ENCODE measurements at regions not wholly inside any gene's neighbourhood (a gene's known extent, or its start where the extent isn't known, plus 50 kb on each side); places are given as distances from the start of the nearest gene placed in this dataset.
"Not testable (repeated sequence)": the region's sequence is repeated elsewhere in the genome, so short reads cannot be mapped to it uniquely, and the experiment has no call there.

- DNase-seq (ENCODE audit: extremely low read depth, low read depth): peak; percentile 53
These were observed 835.0 kb downstream of the TTLL7 start for GRCh38 chr1:83163879-83164475.

DNA sequence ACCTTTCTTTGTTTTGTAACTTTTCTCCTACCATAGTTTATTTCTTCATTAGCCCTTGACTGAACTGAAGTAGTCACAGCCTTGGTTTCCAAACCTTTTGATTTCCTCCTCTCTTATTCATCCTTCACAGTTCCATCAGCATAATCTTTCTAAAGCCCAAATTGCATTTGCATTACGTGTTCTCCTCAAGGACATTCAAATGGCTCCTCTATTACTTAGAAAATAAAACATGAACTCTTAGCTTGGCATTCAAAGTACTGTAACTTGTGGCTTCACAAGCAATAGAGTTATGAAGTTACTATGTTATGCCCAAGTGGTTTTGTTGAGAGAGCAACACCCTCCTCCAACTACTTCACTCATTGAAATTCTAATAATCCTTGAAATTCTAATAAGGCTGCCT is 840.0 kb downstream of the TTLL7 start:
- not testable (repeated sequence) for DNase-seq (ENCODE audit: extremely low read depth, low read depth)

- DNase-seq (ENCODE audit: extremely low read depth, low read depth): not testable (repeated sequence)
These were observed 844.6 kb downstream of the TTLL7 start for GRCh38 chr1:83154306-83154705.

- peak; percentile 38 for DNase-seq (ENCODE audit: extremely low read depth, low read depth)
These were observed 847.6 kb downstream of the TTLL7 start for GRCh38 chr1:83151167-83151898.

DNA sequence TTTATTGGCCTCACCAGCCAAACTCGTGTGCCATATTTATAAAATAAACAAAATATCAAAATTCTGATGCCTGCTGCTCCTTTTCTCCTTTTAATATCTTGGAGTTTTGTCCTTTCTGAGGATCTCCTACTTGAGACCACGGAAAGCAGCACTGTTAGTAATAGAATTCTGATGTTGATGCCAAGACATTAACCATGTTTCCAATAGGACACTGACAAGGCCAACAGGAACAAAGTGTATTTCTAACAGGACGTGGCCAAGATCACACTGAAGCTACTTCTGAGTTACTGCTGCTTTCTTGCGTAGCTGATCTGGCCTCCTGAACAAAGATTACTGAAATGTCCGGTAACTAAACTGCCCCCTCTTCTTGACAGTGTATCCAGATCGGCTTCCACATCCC is 848.5 kb downstream of the TTLL7 start:
- DNase-seq (ENCODE audit: extremely low read depth, low read depth): not testable (repeated sequence)

DNA sequence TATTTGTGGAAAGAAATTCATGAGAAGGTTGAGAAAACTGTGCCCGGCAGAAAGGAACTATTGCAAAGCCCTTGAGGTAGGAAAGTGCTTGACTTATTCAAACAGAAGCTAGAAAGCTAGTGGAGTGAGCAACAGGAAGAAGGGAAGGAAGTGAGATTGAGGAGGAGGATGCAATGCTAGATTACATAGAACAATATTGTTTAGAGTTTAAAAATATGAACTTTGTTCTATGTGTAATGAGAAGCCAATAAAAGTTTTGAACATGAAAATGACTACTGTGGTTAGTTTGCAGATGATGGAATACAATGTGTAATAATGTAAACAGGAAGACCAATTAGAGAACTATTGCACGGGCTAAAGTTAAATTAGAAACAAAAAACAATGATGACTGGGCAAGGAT is 853.1 kb downstream of the TTLL7 start:
- not testable (repeated sequence) for DNase-seq (ENCODE audit: extremely low read depth, low read depth)

- DNase-seq (ENCODE audit: extremely low read depth, low read depth): not testable (repeated sequence)
These were observed 856.1 kb downstream of the TTLL7 start for GRCh38 chr1:83142802-83143201.

DNA sequence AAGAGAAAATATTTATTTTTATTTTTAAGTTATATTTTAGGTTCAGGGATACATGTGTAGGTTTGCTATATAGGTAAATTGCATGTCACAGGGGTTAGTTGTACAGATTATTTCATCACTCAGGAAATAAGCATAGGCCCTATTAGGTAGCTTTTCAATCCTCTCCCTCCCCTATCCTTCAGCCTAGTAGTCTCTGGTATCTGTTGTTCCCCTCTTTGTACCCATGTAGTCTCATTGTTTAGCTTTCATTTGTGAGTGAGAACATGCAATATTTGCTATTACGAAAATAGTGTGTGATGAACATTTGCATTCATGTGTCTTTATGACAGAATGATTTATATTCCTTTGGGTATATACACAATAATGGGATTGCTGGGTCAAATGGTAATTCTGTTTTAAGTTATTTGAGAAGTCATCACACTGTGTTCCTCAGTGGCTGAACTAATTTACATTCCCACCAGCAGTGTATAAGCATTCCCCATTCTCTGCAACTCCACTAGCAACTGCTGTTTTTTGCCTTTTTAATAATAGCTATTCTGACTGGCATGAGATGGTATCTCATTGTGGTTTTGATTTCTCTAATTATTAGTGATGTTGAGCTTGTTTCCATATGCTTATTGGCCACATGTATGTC is 863.3 kb downstream of the TTLL7 start:
- not testable (repeated sequence) for DNase-seq (ENCODE audit: extremely low read depth, low read depth)

- DNase-seq (ENCODE audit: extremely low read depth, low read depth): not testable (repeated sequence)
These were observed 864.5 kb downstream of the TTLL7 start for GRCh38 chr1:83134322-83135014.

DNA sequence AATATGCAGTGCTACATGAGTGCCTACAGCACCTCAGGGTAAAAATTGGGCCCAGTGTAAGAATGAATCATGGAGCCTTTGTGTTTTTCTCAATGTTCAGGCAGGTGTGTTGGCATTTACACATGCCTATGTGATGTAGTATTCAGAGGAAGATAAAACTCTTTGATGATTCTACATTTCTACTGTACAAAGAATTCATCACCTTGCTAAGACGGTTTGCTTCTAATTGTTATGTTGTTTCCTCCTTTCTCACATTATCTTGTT is 867.3 kb downstream of the TTLL7 start:
- DNase-seq (ENCODE audit: extremely low read depth, low read depth): no peak

GRCh38 chr1:83130886-83131691 is 867.8 kb downstream of the TTLL7 start:
- no peak for DNase-seq (ENCODE audit: extremely low read depth, low read depth)

DNA sequence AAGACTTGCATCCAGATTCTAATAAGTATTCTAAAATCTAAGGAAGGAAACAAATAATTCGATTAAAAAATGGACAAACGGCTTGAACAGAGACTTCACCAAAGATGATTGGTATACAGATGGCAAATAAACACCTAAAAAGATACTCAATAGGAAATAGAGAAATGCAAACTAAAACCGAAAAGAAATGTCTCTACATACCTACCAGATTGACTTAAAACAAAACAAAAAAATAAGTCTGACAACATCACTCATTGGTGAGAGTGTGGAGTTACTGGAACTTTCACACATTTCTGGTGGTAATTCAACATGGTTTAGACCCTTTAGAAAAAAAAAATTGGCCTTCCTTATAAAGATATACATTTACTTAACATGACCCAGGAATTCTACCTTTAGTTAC is 869.8 kb downstream of the TTLL7 start:
- no peak for DNase-seq (ENCODE audit: extremely low read depth, low read depth)

DNA sequence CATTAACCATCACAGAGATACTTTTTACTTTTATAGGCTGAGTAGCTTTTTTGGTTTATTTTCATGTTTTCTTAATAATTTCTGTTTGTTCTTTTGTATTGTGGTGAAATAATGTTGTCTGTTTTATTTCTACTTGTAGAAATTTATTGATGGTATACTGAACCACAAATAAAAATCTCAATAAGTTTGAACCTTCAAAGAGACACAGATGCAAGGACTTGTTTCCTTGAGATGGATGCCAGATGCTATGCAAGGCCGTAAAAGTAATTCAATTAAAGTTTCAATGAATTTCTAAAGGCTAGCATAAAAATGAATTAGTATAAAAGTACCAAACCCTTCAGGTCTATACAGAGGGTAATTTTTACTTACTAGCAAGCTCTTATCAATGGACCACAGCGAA is 873.5 kb downstream of the TTLL7 start:
- DNase-seq (ENCODE audit: extremely low read depth, low read depth): no peak

DNA sequence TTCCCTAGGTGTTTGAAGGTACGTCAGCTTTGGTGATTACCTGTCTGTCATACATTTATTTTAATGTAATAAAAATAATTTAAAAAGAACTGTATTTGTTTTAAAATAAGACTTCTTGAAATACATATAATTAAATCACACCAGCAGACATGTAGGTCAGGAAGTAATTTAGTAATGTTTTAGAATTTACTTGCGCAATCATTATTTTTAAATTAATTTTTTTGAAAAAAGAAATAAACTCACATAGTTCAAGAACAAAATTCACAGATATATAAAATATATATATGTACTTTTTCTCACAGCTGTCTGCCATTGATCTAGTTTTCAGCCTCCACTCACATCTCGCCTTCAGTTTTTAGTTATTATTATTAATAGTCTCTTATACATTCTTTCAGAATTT is 875.9 kb downstream of the TTLL7 start:
- DNase-seq (ENCODE audit: extremely low read depth, low read depth): no peak

- DNase-seq (ENCODE audit: extremely low read depth, low read depth): no peak
These were observed 880.5 kb downstream of the TTLL7 start for GRCh38 chr1:83118472-83118871.

GRCh38 chr1:83117030-83117429 is 881.9 kb downstream of the TTLL7 start:
- DNase-seq (ENCODE audit: extremely low read depth, low read depth): not testable (repeated sequence)

- no peak for DNase-seq (ENCODE audit: extremely low read depth, low read depth)
These were observed 883.1 kb downstream of the TTLL7 start for GRCh38 chr1:83115785-83116184.

- no peak for DNase-seq (ENCODE audit: extremely low read depth, low read depth)
These were observed 884.6 kb downstream of the TTLL7 start for GRCh38 chr1:83114136-83114834.

GRCh38 chr1:83113652-83114051 is 885.3 kb downstream of the TTLL7 start:
- no peak for DNase-seq (ENCODE audit: extremely low read depth, low read depth)

GRCh38 chr1:83112248-83112885 is 886.6 kb downstream of the TTLL7 start:
- DNase-seq (ENCODE audit: extremely low read depth, low read depth): no peak
